ENCODE measurements at regions not wholly inside any gene's neighbourhood (a gene's known extent, or its start where the extent isn't known, plus 50 kb on each side); places are given as distances from the start of the nearest gene placed in this dataset.

DNA sequence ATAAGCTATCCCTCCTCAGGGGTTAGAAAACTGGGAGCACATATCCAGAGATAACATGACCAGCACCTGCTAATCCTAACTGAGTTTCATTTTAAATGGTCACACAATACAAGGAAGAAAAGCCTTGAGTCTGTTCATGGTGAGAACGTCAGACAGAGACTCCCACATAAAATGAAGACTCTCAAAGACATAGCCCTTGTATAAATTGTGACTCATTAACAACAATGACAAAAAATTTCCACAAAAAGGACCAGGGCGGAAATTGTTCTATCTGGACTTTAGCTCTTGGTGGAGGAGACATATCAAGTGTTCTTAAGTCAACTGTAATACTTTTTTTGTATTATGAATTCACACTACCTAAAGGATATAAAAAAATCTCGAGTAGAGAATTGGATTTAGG lies 313.7 kb upstream of the DCN start:
- Histone ChIP-seq H3K27me3 (ENCODE audit: control insufficient read depth, insufficient read depth, low read length) (no peaks in the 10 kb centered on the region), H3K36me3 (ENCODE audit: control insufficient read depth, insufficient read depth, low read length) (no peaks in the 10 kb centered on the region), H3K4me3 (ENCODE audit: low read depth, low read length) (no peak overlapping the region)
- no peak for TF ChIP-seq CTCF (IDR thresholded peaks at IDR 0.05; ENCODE audit: insufficient read depth, low read length, poor library complexity, severe bottlenecking)
- no peak for DNase-seq (ENCODE audit: low read depth)

GRCh38 chr12:91493308-91493707 lies 310.7 kb upstream of the DCN start:
- Histone ChIP-seq H3K4me3 (ENCODE audit: low read depth, low read length) (no peak overlapping the region), H3K27me3 (ENCODE audit: control insufficient read depth, insufficient read depth, low read length) (no peaks in the 10 kb centered on the region), H3K36me3 (ENCODE audit: control insufficient read depth, insufficient read depth, low read length) (no peaks in the 10 kb centered on the region)
- no peak for DNase-seq (ENCODE audit: low read depth)
- TF ChIP-seq CTCF (IDR thresholded peaks at IDR 0.05; ENCODE audit: insufficient read depth, low read length, poor library complexity, severe bottlenecking): no peak

GRCh38 chr12:91492648-91493047 lies 310.0 kb upstream of the DCN start:
- H3K36me3 ChIP-seq (ENCODE audit: control insufficient read depth, insufficient read depth, low read length): no peaks in the 10 kb centered on the region
- DNase-seq (ENCODE audit: low read depth): no peak
- H3K27me3 ChIP-seq (ENCODE audit: control insufficient read depth, insufficient read depth, low read length): no peaks in the 10 kb centered on the region
- TF ChIP-seq CTCF (IDR thresholded peaks at IDR 0.05; ENCODE audit: insufficient read depth, low read length, poor library complexity, severe bottlenecking): no peak
- H3K4me3 ChIP-seq (ENCODE audit: low read depth, low read length): no peak overlapping the region

DNA sequence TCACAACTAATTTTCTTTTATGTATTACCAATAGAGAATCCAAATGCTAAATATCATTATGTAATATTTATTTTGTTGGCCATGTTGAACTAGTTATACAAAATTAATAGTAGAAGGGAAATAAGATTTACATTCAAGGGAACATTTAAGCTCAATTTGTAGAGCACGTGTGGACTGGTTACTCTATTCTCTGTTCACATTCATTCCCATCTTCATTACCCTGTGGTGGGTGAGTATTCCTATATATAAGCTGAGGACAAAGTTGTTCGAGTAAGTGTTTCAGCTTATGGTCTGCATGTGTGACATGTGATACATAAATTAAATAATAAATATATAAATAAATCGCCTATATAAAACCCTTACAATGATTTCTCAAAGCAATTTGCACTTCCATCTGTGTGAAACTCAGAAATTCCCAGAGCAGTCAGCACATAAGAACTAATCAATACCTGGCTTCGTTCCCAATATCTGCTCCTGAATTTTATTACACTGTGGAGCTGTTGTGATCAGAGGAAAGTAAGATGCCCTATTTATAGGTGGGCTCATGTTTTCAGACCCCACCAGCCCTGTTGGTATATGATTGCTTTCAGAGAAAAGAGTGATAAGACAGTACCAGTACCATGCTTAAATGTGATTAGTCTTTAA lies 308.2 kb upstream of the DCN start:
- H3K36me3 ChIP-seq (ENCODE audit: control insufficient read depth, insufficient read depth, low read length): no peaks in the 10 kb centered on the region
- H3K27me3 ChIP-seq (ENCODE audit: control insufficient read depth, insufficient read depth, low read length): no peaks in the 10 kb centered on the region
- no peak overlapping the region for H3K4me3 ChIP-seq (ENCODE audit: low read depth, low read length)
- no peak for DNase-seq (ENCODE audit: low read depth)
- TF ChIP-seq CTCF (IDR thresholded peaks at IDR 0.05; ENCODE audit: insufficient read depth, low read length, poor library complexity, severe bottlenecking): no peak

GRCh38 chr12:91483471-91483985 lies 300.9 kb upstream of the DCN start:
- Histone ChIP-seq H3K36me3 (ENCODE audit: control insufficient read depth, insufficient read depth, low read length) (no peaks in the 10 kb centered on the region), H3K4me3 (ENCODE audit: low read depth, low read length) (no peak overlapping the region), H3K27me3 (ENCODE audit: control insufficient read depth, insufficient read depth, low read length) (no peaks in the 10 kb centered on the region)
- DNase-seq (ENCODE audit: low read depth): no peak
- no peak for TF ChIP-seq CTCF (IDR thresholded peaks at IDR 0.05; ENCODE audit: insufficient read depth, low read length, poor library complexity, severe bottlenecking)

DNA sequence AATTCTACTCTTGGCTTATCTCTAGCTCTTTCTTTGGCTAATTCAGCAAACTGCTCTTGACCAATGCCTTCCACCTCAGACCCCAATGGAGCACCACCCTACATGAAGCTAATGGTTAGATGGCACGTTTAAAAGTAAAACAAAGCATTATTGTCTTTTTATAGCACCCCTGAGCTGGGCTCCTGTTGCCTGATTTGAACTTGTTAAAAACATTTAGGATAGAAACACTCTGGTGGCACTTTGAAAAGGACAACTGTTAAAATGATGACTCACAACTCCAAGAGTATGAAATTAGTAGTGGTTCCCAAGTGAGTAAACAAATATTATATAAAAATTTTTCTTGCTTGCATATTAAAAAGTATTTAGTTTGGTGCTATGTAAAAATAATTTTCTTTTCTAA lies 299.6 kb upstream of the DCN start:
- H3K27me3 ChIP-seq (ENCODE audit: control insufficient read depth, insufficient read depth, low read length): no peaks in the 10 kb centered on the region
- no peak for DNase-seq (ENCODE audit: low read depth)
- H3K36me3 ChIP-seq (ENCODE audit: control insufficient read depth, insufficient read depth, low read length): no peaks in the 10 kb centered on the region
- no peak overlapping the region for H3K4me3 ChIP-seq (ENCODE audit: low read depth, low read length)
- TF ChIP-seq CTCF (IDR thresholded peaks at IDR 0.05; ENCODE audit: insufficient read depth, low read length, poor library complexity, severe bottlenecking): no peak
